ENCODE measurements at regions not wholly inside any gene's neighbourhood (a gene's known extent, or its start where the extent isn't known, plus 50 kb on each side); places are given as distances from the start of the nearest gene placed in this dataset.
"Not testable (repeated sequence)": the region's sequence is repeated elsewhere in the genome, so short reads cannot be mapped to it uniquely, and the experiment has no call there.

GRCh38 chr2:51329512-51329911, 297.6 kb upstream of the NRXN1 start:
- no peak for DNase-seq (ENCODE audit: low spot score)

GRCh38 chr2:51324051-51324450, 292.1 kb upstream of the NRXN1 start:
- no peak for DNase-seq (ENCODE audit: low spot score)

GRCh38 chr2:51322613-51323012, 290.7 kb upstream of the NRXN1 start:
- DNase-seq (ENCODE audit: low spot score): no peak

- DNase-seq (ENCODE audit: low spot score): peak; percentile 55
Measured at GRCh38 chr2:51304311-51304710, 272.4 kb upstream of the NRXN1 start.

GRCh38 chr2:51301381-51301780, 269.4 kb upstream of the NRXN1 start:
- DNase-seq (ENCODE audit: low spot score): no peak

- no peak for DNase-seq (ENCODE audit: low spot score)
Measured at GRCh38 chr2:51299370-51299769, 267.4 kb upstream of the NRXN1 start.

- DNase-seq (ENCODE audit: low spot score): no peak
Measured at GRCh38 chr2:51297488-51297887, 265.6 kb upstream of the NRXN1 start.

- DNase-seq (ENCODE audit: low spot score): no peak
Measured at GRCh38 chr2:51293566-51294200, 261.8 kb upstream of the NRXN1 start.

GRCh38 chr2:51291762-51292551, 260.0 kb upstream of the NRXN1 start:
- DNase-seq (ENCODE audit: low spot score): no peak

- no peak for DNase-seq (ENCODE audit: low spot score)
Measured at GRCh38 chr2:51290725-51291124, 258.8 kb upstream of the NRXN1 start.

GRCh38 chr2:51289045-51289444, 257.1 kb upstream of the NRXN1 start:
- DNase-seq (ENCODE audit: low spot score): no peak

GRCh38 chr2:51268191-51268590, 236.3 kb upstream of the NRXN1 start:
- DNase-seq (ENCODE audit: low spot score): no peak

- no peak for DNase-seq (ENCODE audit: low spot score)
Measured at GRCh38 chr2:51265539-51265938, 233.6 kb upstream of the NRXN1 start.

- no peak for DNase-seq (ENCODE audit: low spot score)
Measured at GRCh38 chr2:51263951-51264350, 232.0 kb upstream of the NRXN1 start.

GRCh38 chr2:51263101-51263500, 231.2 kb upstream of the NRXN1 start:
- DNase-seq (ENCODE audit: low spot score): not testable (repeated sequence)

GRCh38 chr2:51258301-51258700, 226.4 kb upstream of the NRXN1 start:
- DNase-seq (ENCODE audit: low spot score): no peak

- no peak for DNase-seq (ENCODE audit: low spot score)
Measured at GRCh38 chr2:51256736-51257135, 224.8 kb upstream of the NRXN1 start.

GRCh38 chr2:51251356-51251755, 219.4 kb upstream of the NRXN1 start:
- DNase-seq (ENCODE audit: low spot score): no peak

- no peak for DNase-seq (ENCODE audit: low spot score)
Measured at GRCh38 chr2:51247252-51247805, 215.4 kb upstream of the NRXN1 start.

- DNase-seq (ENCODE audit: low spot score): no peak
Measured at GRCh38 chr2:51243892-51244535, 212.1 kb upstream of the NRXN1 start.

GRCh38 chr2:51237626-51238271, 205.8 kb upstream of the NRXN1 start:
- no peak for DNase-seq (ENCODE audit: low spot score)

GRCh38 chr2:51232027-51232426, 200.1 kb upstream of the NRXN1 start:
- no peak for DNase-seq (ENCODE audit: low spot score)
